ENCODE measurements at regions not wholly inside any gene's neighbourhood (a gene's known extent, or its start where the extent isn't known, plus 50 kb on each side); places are given as distances from the start of the nearest gene placed in this dataset.
"Not testable (repeated sequence)": the region's sequence is repeated elsewhere in the genome, so short reads cannot be mapped to it uniquely, and the experiment has no call there.

GRCh38 chr18:38886861-38887670, 1321.5 kb upstream of the CELF4 start:
- no peak for DNase-seq

- DNase-seq = no peak
These were observed 1320.6 kb upstream of the CELF4 start for GRCh38 chr18:38886235-38886634.

- no peak for DNase-seq
These were observed 1318.5 kb upstream of the CELF4 start for GRCh38 chr18:38884050-38884449.

GRCh38 chr18:38883111-38883510, 1317.5 kb upstream of the CELF4 start:
- no peak for DNase-seq

GRCh38 chr18:38879871-38880270, 1314.3 kb upstream of the CELF4 start:
- DNase-seq = no peak

- no peak for DNase-seq
These were observed 1306.7 kb upstream of the CELF4 start for GRCh38 chr18:38872342-38872741.

- DNase-seq = no peak
These were observed 1303.2 kb upstream of the CELF4 start for GRCh38 chr18:38868757-38869156.

- no peak for DNase-seq
These were observed 1302.1 kb upstream of the CELF4 start for GRCh38 chr18:38867680-38868079.

GRCh38 chr18:38851526-38851925, 1285.9 kb upstream of the CELF4 start:
- DNase-seq = no peak

GRCh38 chr18:38847326-38847725, 1281.7 kb upstream of the CELF4 start:
- no peak for DNase-seq

- DNase-seq = no peak
These were observed 1277.7 kb upstream of the CELF4 start for GRCh38 chr18:38843291-38843690.

GRCh38 chr18:38826247-38826646, 1260.6 kb upstream of the CELF4 start:
- no peak for DNase-seq

- no peak for DNase-seq
These were observed 1245.6 kb upstream of the CELF4 start for GRCh38 chr18:38811209-38811608.

GRCh38 chr18:38810789-38811188, 1245.2 kb upstream of the CELF4 start:
- no peak for DNase-seq

GRCh38 chr18:38807915-38808314, 1242.3 kb upstream of the CELF4 start:
- DNase-seq = no peak

- DNase-seq = no peak
These were observed 1239.7 kb upstream of the CELF4 start for GRCh38 chr18:38805256-38805655.

GRCh38 chr18:38801640-38802039, 1236.0 kb upstream of the CELF4 start:
- no peak for DNase-seq

- no peak for DNase-seq
These were observed 1231.2 kb upstream of the CELF4 start for GRCh38 chr18:38796762-38797161.

- no peak for DNase-seq
These were observed 1227.1 kb upstream of the CELF4 start for GRCh38 chr18:38792731-38793130.

- no peak for DNase-seq
These were observed 1225.2 kb upstream of the CELF4 start for GRCh38 chr18:38790786-38791185.

- DNase-seq = no peak
These were observed 1224.7 kb upstream of the CELF4 start for GRCh38 chr18:38790303-38790702.

GRCh38 chr18:38789141-38789540, 1223.5 kb upstream of the CELF4 start:
- DNase-seq = no peak

GRCh38 chr18:38786906-38787305, 1221.3 kb upstream of the CELF4 start:
- no peak for DNase-seq

GRCh38 chr18:38771620-38772019, 1206.0 kb upstream of the CELF4 start:
- DNase-seq = not testable (repeated sequence)

- DNase-seq = no peak
These were observed 1202.9 kb upstream of the CELF4 start for GRCh38 chr18:38768504-38768903.

All from NCI-H2081 treated with DMSO at 0.1 percent for 48 hours (cell line).